Heart left ventricle (tissue), 13 donors: ENCODE measurements at regions not wholly inside any gene's neighbourhood (a gene's known extent, or its start where the extent isn't known, plus 50 kb on each side); places are given as distances from the start of the nearest gene placed in this dataset.

ENCODE experiments used
- CTCF ChIP-seq, 12 donors: fragments of 200-600 bp; sonication (generic) in 4 of 12; IDR thresholded peaks; one replicate each; pipeline versions ENCODE4 v1.5.0 to v1.8.0; 2018 to 2022; ENCODE audit warnings: antibody characterized with exemption in 12 of 12, mild to moderate bottlenecking in 5 of 12
- POLR2A ChIP-seq, 2 donors: fragments of 450-650 bp; IDR thresholded peaks; one replicate each; pipeline ENCODE4 v1.6.1; 2017; ENCODE audit warnings: antibody characterized with exemption in 2 of 2, mild to moderate bottlenecking in 2 of 2, moderate library complexity in 2 of 2
- donor health status: ischemic (EF 13 %, LVEDD 7.1; RV severe dilation, severe dysfunction).
- donor health status: DM: no; HTN: yes; CAD: no.
- donor health status: DM: no; HTN: no; CAD: no.
- donor health status: ischemic (EF 25% LVEDD 6.9; RV normal size, moderate dysfunction).
- donor health status: ischemic (EF 25% LVEDD 5.7; RV mildly dilated, moderate dysfunction).
- donor health status: ischemic (EF 35%, LVEDD 5.7; RV mildly dilated, moderate dysfunction).
- donor health status: nonischemic (EF 11% LVEDD 7.7; RV severe dilation, severe dysfunction).
- donor health status: DM: yes; HTN: yes; CAD: no.
- donor health status: PGD.
- donor health status: ischemic (EF 29% LVEDD 5.4; RV normal size, mild dysfunction).
- donor health status: nonischemic (EF 23%, LVEDD 6.1; RV moderate dilation, normal function).

- TF ChIP-seq CTCF (IDR thresholded peaks at IDR 0.05) (no peak), POLR2A (IDR thresholded peaks at IDR 0.05) (no peak)
Measured at GRCh38 chr20:22425344-22426295, 158.8 kb downstream of the FOXA2 start.
